ENCODE measurements at regions not wholly inside any gene's neighbourhood (a gene's known extent, or its start where the extent isn't known, plus 50 kb on each side); places are given as distances from the start of the nearest gene placed in this dataset.
"Not testable (repeated sequence)": the region's sequence is repeated elsewhere in the genome, so short reads cannot be mapped to it uniquely, and the experiment has no call there.

DNA sequence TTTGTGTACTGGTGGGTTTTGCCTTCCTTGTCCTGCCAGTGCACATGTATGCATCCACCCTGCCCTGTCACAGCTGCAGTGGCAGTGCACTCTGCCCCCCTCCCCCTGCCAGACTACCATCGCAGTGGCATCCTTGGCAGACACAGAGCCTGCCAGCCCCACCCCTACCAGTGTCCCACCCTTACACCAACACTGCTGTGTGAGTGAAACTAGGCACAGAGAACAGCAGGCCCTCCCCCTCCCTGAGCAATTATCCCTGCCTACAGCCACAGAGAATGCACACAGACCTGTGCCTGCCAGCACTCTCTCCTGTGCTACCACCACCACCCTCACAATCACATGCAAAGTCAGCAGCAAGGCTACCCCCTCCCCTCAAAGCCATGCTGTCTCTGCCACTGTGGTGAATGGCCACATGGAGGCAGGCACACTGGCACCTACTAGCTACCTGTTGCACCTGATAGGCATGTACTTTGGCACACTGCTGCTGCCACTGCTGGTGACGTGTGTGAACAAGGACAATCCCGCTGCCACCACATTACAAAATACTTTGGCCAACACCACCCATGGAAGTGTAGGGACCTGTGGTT, 239.8 kb downstream of the CALCRL start:
- intact Hi-C loops (cut with DNase I), result no loop called here
- peak in 1 of 42 donors; percentile 7 for DNase-seq

DNA sequence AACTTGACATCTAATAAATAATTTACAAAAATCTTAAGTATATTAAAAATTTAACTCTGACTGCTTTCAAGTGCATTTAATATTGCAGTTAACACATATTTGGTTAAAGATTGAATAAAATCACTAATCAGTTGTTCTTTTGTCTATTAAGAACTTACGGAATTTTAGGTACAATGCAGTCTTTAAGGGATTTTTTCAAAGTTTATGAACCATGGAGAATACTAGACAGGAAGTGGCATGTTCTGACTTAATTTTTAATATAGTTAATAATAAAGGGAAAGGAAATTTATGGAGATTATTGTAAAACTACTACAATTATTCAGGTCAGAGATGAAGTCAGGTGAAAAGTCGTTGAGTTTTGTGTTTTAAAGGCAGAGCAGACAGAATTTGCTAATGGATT, 240.9 kb downstream of the CALCRL start:
- intact Hi-C loops (cut with DNase I), result no loop called here
- DNase-seq, result no peak

DNA sequence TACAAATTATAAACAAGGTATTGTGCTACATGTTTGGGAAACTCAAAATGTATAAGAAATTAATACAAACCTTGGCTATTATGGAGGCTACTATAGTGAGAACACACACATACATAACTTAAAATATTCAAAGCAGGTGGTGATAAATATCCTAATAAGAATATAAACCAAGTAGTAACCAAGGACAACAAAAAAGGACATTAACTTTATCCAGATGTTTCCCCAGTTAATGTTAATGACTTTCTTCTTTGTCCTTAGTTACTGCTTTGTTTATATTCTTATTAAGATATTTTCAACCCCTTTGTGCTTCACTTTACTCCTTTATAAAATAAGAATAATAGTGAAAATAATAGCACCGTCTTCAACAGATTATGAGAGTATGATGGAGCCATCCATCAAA, 241.6 kb downstream of the CALCRL start:
- no peak for DNase-seq
- intact Hi-C loops (cut with DNase I), result no loop called here

DNA sequence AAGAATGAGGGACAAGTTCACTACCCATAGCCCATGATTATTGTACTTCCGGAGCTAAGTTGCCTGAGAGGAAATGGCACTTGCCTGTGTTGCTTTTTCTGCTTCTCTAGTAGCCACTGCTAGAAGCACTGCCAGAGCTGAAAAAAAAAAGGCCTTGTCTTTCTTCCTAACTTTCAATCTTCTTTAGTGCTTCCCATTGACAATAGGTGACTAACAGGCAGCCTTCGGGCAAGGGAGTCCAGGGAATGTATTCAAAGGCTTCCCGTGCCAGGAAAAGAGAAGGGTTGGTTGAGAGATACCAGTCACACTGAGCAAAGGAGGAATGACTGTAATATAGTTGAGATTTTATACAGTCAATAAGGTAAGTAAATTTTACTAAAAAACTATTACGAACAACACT, 242.0 kb downstream of the CALCRL start:
- intact Hi-C loops (cut with DNase I), result no loop called here
- DNase-seq, result no peak

DNA sequence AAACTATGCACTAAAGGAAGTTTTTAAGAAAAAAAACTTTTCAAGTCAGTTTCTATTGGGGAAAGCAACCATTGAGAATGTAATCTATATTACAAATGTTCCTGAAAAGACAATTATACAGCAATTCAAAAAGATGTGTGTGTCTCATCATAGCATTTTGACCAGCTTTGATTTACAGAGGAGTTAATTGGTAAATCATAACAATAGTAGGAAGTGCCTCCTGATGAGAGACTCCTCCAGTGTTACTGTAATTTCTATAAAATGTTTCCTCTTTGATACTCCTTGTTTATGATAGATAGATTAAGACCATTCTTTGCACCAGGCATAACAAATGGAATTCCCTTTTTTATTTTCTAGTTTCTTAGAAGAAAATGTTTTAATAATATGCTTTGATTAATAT, 249.9 kb downstream of the CALCRL start:
- no peak for DNase-seq
- intact Hi-C loops (cut with DNase I), result no loop called here

DNA sequence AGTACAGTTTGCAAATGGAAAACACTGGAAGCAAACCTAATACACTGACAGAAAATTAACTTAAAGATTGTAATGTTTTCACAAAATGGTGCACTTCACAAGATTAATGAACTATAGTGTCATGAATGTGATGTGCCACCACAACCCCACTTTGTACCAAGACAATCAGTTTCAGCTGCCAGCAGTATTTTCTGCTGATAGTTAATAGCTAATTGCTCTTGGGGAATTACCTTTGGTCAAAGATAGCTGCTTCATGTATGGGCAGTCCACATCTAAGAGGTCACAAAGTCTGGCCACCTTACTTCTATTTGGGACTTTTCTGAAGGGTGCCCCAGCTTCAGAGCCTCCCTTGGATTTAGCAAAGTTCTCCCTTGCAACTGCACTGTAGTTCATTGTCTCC, 254.0 kb downstream of the CALCRL start:
- intact Hi-C loops (cut with DNase I), result no loop called here
- DNase-seq, result no peak

DNA sequence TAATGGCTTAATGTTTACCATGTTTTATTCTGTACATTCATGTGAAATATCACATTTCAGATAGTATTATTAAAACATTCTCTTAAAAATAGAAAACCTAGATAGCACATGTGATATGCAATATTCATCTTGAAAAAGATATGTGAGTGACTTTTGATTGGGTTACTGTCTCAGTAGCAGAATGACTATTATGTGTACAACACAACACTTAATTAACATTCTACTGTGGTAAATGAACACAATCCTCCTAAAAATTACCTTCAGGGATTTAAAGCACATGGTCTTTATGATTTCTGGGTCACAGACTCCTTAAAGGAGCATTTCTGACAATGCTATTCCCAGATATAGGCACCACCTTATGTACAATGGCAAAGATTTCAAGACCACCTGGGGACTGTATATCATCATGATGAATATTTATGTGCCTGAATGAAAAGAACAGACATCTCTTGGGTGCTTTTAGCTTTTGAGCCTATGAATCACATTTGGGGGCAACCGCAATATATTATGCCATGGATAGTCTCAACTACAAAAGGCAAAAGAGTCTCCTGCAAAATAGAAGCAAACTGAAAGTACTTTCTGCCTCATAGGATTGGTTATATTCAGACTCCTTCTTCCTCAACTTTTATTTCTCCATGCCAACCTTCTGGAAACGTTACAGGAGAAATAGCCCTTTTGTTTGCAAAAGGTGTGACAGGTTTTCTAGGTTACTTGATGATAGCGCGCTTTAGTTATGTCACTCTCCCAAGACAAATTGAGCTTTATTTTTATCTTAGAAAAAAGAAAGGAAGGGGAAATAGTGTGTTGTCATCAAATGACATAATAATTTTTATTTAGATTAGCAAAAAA, 259.0 kb downstream of the CALCRL start:
- intact Hi-C loops (cut with DNase I), result no loop called here
- DNase-seq, result no peak

DNA sequence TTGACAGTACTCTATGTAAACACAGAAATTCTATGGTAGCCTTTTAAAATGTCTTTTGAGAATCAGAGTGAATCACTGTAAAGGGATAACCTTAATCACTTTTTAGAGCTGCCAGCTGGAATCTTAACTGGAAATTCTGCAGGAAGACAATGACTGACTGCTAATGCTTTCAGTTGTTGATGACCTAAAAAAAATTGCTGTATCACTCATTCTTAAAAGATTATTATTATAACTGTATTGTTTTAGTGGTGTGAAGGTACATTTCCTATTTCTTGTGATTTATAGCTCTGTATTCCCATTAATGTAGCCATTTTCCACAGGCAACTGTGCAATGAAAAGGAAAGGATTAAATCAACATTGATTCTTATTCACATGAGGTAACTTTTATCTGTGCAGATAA, 260.5 kb downstream of the CALCRL start:
- intact Hi-C loops (cut with DNase I), result no loop called here
- DNase-seq, result no peak

DNA sequence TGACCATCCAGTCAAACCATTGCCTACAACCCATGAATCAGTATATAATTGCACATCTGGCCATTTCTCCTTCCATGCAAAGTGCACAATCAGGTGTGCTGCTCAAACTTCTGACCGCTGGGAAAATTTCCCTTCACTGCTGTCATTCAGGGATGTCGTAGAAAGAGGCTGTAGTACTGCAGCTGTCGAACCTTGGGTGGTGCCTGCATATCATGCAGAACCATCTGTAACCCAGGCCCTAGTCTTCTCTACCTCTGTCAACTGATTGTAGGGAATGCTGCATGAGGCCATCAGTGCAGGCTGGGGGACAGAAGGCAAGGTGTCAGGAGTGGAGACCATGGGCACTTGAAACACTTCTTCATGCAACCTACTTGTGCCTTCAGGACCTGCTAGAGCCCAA, 267.5 kb downstream of the CALCRL start:
- intact Hi-C loops (cut with DNase I), result no loop called here
- no peak for DNase-seq

DNA sequence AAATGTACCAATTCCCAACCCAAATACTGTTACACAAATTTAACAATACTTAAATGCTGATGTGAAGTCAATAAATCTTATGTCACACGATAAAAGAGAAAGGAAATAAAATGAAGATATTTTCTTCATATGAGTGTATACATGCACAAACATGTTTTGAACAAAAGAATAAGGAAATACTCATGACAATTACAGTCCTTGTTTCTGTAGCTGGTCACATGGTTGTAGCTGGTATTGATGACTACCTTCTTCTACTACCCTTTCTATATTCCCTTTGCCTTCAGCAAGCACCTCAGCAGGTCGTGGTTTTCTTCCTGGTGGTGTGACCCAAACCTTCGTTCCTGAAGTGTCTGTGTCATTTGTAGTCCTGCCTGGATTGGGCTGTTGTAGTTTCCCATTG, 269.2 kb downstream of the CALCRL start:
- intact Hi-C loops (cut with DNase I); DNase-seq: not testable (repeated sequence)

DNA sequence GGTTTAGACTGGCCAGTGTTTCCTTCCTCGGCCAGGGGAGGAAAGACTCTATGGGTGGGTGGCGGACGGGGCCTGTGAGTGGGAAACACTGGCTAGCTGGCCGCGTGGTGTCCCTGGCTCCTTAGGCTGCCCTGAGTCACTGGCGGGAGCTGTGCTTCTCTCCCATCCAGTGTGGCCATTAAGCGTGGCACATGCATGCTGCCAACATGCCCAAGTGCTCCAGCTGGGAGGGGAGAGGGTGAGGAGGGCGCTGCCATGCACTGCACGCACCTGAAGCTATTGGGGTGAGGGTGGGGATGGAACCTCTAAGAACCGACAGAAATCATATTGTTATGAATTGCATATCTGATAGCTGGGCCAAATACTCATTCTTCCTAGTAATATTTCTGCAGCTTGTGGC, 270.8 kb downstream of the CALCRL start:
- DNase-seq, result no peak
- intact Hi-C loops (cut with DNase I), result no loop called here

DNA sequence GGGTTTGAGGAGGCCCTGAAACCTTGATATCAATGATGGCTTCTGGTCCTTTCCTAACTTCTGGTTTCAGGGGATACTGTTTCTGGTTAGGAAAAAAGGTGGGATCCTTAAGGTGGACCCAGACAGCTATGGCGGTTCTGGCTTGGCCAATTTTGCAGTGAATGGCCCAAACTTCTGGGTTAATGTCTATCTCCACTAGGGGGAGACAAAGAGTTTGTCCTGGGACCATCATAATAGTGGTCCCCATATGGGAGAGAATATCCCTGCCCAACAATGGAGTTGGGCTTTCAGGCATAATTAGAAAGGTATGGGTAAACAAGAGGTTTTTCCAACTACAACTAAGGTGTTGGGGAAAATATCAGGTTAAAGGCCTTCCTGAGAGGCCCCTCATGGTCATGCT, 273.5 kb downstream of the CALCRL start:
- DNase-seq, result no peak
- intact Hi-C loops (cut with DNase I), result no loop called here

DNA sequence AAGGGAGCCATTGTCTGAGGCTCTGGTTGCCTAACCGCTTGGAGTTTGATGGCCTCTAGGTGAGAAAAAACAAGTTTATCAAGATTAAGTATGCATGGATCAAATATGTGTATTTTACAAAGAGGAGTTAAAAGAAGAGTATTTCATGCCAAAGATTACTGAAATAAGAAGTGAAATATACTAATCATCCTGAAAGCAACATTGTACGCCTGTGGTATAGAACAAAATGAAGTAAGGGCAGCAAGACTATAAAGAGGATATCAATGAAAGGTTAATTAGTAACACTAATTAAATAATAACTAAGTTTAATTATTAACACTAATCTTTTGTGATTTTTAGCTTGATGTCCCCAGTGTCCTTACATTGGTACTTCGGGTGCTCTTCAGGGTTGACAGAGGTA, 276.7 kb downstream of the CALCRL start:
- intact Hi-C loops (cut with DNase I), result no loop called here
- no peak for DNase-seq

DNA sequence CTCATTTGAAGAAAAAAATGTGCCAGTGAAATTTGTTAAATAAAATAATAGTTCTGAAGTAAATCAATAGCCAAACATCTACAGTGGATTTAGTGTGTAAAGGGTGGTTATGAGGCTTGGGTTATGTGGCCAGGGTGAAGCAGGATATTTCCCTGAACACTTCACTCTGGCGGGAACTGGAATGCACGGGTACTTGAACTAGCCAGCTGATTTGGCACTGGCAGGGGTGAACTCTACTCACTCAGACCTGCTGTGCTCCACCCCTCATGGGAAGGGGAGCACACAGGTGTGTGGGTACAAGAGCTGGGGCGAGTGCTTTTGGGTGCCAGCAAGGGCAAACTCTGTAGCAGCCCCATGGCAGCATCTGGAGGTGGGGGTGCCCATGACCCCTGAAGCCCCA, 278.2 kb downstream of the CALCRL start:
- intact Hi-C loops (cut with DNase I), result no loop called here
- DNase-seq, result no peak

DNA sequence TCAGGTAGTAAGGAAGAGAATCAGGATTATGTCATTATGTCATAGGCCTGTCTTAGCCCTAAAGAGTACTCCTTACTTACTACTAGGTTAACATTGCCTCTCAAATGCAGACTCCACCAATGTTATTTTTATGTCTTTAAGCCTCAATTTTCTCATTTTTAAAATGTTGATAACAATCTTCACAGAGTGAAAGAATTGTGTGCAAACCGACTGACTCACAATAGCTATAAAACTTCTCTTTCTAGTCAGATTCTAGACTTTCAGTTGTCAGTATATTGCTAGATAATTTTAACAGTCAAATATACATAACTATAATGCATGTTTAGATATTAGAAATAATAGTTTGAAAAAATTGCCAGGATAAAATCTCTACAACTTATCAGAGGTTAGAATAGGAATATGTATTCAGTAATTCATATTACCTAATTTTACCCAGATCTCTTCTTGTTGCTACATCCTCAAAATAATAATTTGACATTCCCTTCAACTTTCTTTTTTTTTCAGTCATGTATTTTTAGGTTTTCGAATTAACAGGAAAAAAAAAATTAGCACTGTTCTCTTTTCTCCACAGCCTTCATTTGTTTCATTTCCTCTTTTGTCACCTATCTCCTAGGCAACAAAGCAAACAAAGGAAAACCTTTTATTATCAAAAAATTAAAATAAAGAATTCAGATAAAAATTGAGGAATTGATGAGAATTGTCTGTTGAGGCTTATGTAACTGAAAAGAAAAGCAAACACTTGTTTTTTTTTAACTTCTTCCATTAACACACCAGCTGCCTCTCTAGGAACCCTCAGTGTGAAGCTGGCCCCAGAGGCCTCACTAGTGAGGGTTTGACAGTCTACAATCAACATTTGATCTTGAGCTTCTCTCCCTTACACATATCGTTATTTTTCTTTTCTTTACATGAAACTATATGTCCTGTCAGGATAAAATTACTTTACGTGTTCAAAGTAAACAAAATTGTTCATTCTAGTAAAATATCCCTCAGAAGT, 279.0 kb downstream of the CALCRL start:
- no peak for DNase-seq
- intact Hi-C loops (cut with DNase I), result no loop called here

DNA sequence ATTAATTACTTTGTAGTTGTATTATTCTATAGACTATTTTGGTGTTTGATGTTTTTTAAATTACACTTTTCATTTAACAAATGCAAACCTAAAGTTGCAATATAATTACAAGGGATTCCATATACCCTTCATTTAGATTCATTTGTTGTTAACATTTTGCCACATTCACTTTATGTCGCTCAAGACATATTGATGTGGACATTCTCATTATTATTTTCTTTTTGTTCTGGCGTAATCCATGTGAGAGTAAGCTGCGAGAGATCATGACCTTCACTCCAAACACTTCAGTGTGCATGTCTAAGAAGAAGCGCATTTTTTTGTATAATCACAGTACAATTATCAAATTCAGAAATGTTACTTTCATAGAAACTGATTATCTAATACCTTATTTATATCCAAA, 280.6 kb downstream of the CALCRL start:
- intact Hi-C loops (cut with DNase I), result no loop called here
- DNase-seq, result no peak

DNA sequence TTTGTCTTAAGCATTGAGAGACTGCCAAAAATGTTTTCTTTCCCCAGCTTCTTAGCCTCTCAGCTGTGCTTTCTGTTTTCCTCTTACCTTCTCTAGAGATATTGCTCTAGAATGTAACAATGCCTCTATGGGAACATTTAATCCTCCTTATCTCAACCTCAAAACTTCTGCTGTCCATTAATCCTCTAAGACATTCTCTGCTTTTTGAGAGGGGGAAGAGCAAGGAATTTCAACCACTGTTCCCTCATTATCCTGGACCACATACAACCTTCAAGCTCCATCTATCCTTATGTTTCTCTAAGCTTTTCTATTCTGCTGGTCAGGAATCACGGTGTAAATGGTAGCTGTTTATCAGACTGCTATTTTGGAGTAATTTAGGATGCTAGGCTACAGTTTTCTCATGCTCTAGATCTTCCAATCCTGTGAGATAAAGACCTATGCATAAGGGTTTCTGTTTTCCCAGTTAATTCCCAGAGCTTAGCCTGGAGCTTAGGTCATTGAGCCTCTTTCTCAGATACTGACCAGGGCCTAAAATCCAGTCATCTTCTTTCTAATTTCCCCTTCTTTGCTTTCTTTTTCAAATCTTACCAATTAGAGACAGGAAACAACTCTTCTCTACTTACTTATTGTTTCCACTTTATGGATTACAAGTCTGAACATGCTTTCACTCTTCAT, 282.0 kb downstream of the CALCRL start:
- intact Hi-C loops (cut with DNase I), result no loop called here
- DNase-seq, result no peak

DNA sequence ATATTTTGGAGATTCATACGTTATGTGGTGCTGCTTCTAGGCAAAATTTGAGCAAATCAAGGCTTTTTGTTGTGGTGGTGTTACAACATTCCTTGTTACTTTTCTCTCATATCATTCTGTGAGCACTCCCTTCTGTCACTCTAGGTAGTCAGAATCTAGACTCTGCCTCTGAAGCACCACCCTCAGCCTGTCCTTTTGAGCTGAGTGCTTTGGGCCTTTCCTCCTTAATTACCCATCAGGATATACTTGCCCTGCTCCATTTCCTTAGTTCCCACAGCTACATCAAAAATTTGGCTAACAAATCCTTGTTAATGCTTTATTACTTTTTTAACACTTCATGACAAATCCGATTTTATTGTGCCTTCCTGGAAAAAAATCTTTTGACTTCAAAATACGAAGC, 289.6 kb downstream of the CALCRL start:
- no peak for DNase-seq
- intact Hi-C loops (cut with DNase I), result no loop called here

DNA sequence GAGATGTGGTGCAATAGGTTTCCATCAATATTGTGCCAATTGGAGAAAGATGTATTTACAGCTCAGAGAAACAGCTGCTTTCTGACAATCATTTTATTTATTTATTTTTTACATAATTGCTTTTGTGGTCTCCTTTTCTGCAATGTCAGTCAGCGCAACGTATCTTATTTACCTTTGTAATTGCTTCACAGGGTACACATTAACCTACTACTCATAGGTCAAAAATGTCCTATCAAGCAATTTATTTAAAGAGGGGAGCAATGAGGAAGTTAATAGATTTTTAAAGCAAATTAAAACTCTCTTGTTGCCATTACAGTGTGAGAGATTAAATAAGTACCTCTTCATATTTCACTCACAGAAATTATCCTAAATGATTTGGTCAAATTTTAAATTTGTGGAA, 291.0 kb downstream of the CALCRL start:
- no peak for DNase-seq
- intact Hi-C loops (cut with DNase I), result no loop called here
